IMR-90 (cell line): ENCODE measurements at regions not wholly inside any gene's neighbourhood (a gene's known extent, or its start where the extent isn't known, plus 50 kb on each side); places are given as distances from the start of the nearest gene placed in this dataset.

ENCODE experiments used
- POLR2A ChIP-seq: IDR thresholded peaks from 2 replicates; pipeline ENCODE4 v1.6.1; 2012; ENCODE audit warnings: mild to moderate bottlenecking, low read depth, low read length
- RCOR1 ChIP-seq: IDR thresholded peaks from 2 replicates; pipeline ENCODE4 v1.6.1; 2012; ENCODE audit warnings: mild to moderate bottlenecking, low read length, improper control_type of control experiment; ENCODE audit not compliant: insufficient replicate concordance
- RFX5 ChIP-seq: IDR thresholded peaks from 2 replicates; pipeline ENCODE4 v1.8.0; 2012; ENCODE audit warnings: low read depth, mild to moderate bottlenecking, low read length, moderate library complexity
- TF ChIP-seq, protein P1 (sequence below): conservative IDR thresholded peaks from 2 replicates; pipeline ENCODE4 v1.5.1; 2012; ENCODE audit warnings: mild to moderate bottlenecking, low read depth, low read length, improper control_type of control experiment

- TF ChIP-seq RFX5 = no peak
- TF ChIP-seq, protein P1, sequence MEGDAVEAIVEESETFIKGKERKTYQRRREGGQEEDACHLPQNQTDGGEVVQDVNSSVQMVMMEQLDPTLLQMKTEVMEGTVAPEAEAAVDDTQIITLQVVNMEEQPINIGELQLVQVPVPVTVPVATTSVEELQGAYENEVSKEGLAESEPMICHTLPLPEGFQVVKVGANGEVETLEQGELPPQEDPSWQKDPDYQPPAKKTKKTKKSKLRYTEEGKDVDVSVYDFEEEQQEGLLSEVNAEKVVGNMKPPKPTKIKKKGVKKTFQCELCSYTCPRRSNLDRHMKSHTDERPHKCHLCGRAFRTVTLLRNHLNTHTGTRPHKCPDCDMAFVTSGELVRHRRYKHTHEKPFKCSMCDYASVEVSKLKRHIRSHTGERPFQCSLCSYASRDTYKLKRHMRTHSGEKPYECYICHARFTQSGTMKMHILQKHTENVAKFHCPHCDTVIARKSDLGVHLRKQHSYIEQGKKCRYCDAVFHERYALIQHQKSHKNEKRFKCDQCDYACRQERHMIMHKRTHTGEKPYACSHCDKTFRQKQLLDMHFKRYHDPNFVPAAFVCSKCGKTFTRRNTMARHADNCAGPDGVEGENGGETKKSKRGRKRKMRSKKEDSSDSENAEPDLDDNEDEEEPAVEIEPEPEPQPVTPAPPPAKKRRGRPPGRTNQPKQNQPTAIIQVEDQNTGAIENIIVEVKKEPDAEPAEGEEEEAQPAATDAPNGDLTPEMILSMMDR = no peak
- TF ChIP-seq POLR2A = no peak
- TF ChIP-seq RCOR1 = no peak
Observed at GRCh38 chr9:79151791-79152190, 420.0 kb upstream of the TLE4 start.
